IMR-90 (cell line): ENCODE measurements at regions not wholly inside any gene's neighbourhood (a gene's known extent, or its start where the extent isn't known, plus 50 kb on each side); places are given as distances from the start of the nearest gene placed in this dataset.
"Not testable (repeated sequence)": the region's sequence is repeated elsewhere in the genome, so short reads cannot be mapped to it uniquely, and the experiment has no call there.

Experiments used
- ATAC-seq: fragments of 200-7000 bp; cut with Tn5 transposase; 2 replicates; pipeline ENCODE4 v1.9.1; 2020; ENCODE audit warnings: low read depth, mild to moderate bottlenecking, moderate library complexity
- BruUV-seq: library from RNA; stranded (reverse); fragments of 400-500 nt; replicated peaks from 2 replicates; lab custom pipeline; 2021; lab: Mats Ljungman, UMichigan
- CTCF ChIA-PET: fragments of 300-600 bp; formaldehyde crosslinking; extraction: SDS; loops from one replicate; lab custom pipeline; 2021; ENCODE audit warnings: antibody characterized with exemption; lab: Yijun Ruan, JAX
- POLR2A ChIA-PET: fragments of 300-600 bp; sonication (Branson Sonifier 250); formaldehyde crosslinking; loops from one replicate; lab custom pipeline; 2022; ENCODE audit warnings: antibody characterized with exemption; ENCODE audit not compliant: unreplicated experiment; lab: Charles Lee
- DNase-seq: peaks from one replicate; pipeline ENCODE4 v3.0.0; 2013
- H2AFZ ChIP-seq: replicated peaks from 2 replicates; pipeline ENCODE3; 2013; ENCODE audit warnings: low read length, mild to moderate bottlenecking; ENCODE audit not compliant: poor library complexity
- H2AK5ac ChIP-seq: 2 replicates; pipeline ENCODE4 v1.6.1; 2013; ENCODE audit warnings: low read depth, low read length, inconsistent platforms
- H2AK9ac ChIP-seq: replicated peaks from 2 replicates; pipeline ENCODE3; 2013; ENCODE audit warnings: mild to moderate bottlenecking, low read depth, low read length, moderate library complexity; ENCODE audit not compliant: poor library complexity
- H2BK120ac ChIP-seq: 2 replicates; pipeline ENCODE4 v1.6.1; 2013; ENCODE audit warnings: low read depth, low read length, inconsistent platforms
- H2BK15ac ChIP-seq: 3 replicates; pipeline ENCODE4 v1.6.1; 2013; ENCODE audit warnings: low read depth, low read length, inconsistent platforms
- H2BK20ac ChIP-seq: 2 replicates; pipeline ENCODE4 v1.6.1; 2013; ENCODE audit warnings: low read depth, mild to moderate bottlenecking, inconsistent platforms, low read length, moderate library complexity
- H2BK5ac ChIP-seq: 2 replicates; pipeline ENCODE4 v1.6.1; 2013; ENCODE audit warnings: mild to moderate bottlenecking, low read depth, low read length, inconsistent platforms; ENCODE audit not compliant: poor library complexity, severe bottlenecking
- H3K14ac ChIP-seq: replicated peaks from 2 replicates; pipeline ENCODE4 v1.6.1; 2013; ENCODE audit warnings: low read depth, low read length, inconsistent platforms
- H3K18ac ChIP-seq: 2 replicates; pipeline ENCODE4 v1.6.1; 2013; ENCODE audit warnings: low read depth, low read length, control low read depth
- H3K23ac ChIP-seq: 2 replicates; pipeline ENCODE4 v1.6.1; 2013; ENCODE audit warnings: low read depth, low read length, inconsistent platforms
- H3K27ac ChIP-seq: 2 replicates; pipeline ENCODE4 v1.5.1; 2013; ENCODE audit warnings: mild to moderate bottlenecking, control low read depth, low read length; ENCODE audit not compliant: insufficient read depth
- H3K27me3 ChIP-seq: 2 replicates; pipeline ENCODE4 v1.6.1; 2013; ENCODE audit warnings: low read length; ENCODE audit not compliant: control insufficient read depth, insufficient read depth
- H3K36me3 ChIP-seq: 2 replicates; pipeline ENCODE4 v1.6.1; 2013; ENCODE audit warnings: low read length, mixed read lengths; ENCODE audit not compliant: control insufficient read depth, insufficient read depth
- H3K4ac ChIP-seq: 2 replicates; pipeline ENCODE4 v1.6.1; 2013; ENCODE audit warnings: low read depth, low read length, inconsistent platforms
- H3K4me1 ChIP-seq: 2 replicates; pipeline ENCODE4 v1.6.1; 2013; ENCODE audit warnings: low read length, mixed read lengths; ENCODE audit not compliant: control insufficient read depth, insufficient read depth
- H3K4me2 ChIP-seq: 2 replicates; pipeline ENCODE4 v1.6.1; 2013; ENCODE audit warnings: low read depth, mild to moderate bottlenecking, control low read depth, low read length, moderate library complexity
- H3K4me3 ChIP-seq: 2 replicates; pipeline ENCODE4 v1.5.1; 2013; ENCODE audit warnings: low read depth, mild to moderate bottlenecking, control low read depth, low read length, moderate library complexity; ENCODE audit not compliant: insufficient read depth
- H3K56ac ChIP-seq: 2 replicates; pipeline ENCODE4 v1.6.1; 2013; ENCODE audit warnings: low read length, inconsistent platforms; ENCODE audit not compliant: insufficient read depth; ENCODE audit errors: extremely low read depth
- H3K79me1 ChIP-seq, 2 experiments: 2 replicates each; pipeline ENCODE4 v1.6.1; 2013; ENCODE audit warnings: low read length in 2 of 2, inconsistent platforms in 1 of 2, low read depth in 1 of 2
- H3K9ac ChIP-seq: 2 replicates; pipeline ENCODE4 v1.6.1; 2013; ENCODE audit warnings: low read depth, low read length, control low read depth
- H3K9me1 ChIP-seq: 2 replicates; pipeline ENCODE4 v1.6.1; 2013; ENCODE audit warnings: low read length, inconsistent platforms; ENCODE audit not compliant: insufficient read depth
- H3K9me3 ChIP-seq: 2 replicates; pipeline ENCODE4 v1.6.1; 2013; ENCODE audit warnings: low read length; ENCODE audit not compliant: control insufficient read depth, insufficient read depth
- H4K20me1 ChIP-seq: 2 replicates; pipeline ENCODE4 v1.6.1; 2013; ENCODE audit warnings: low read length, inconsistent platforms; ENCODE audit not compliant: insufficient read depth
- H4K5ac ChIP-seq: 2 replicates; pipeline ENCODE4 v1.6.1; 2013; ENCODE audit warnings: mild to moderate bottlenecking, low read depth, low read length, control low read depth
- H4K8ac ChIP-seq, 2 experiments: 2 replicates each; pipeline ENCODE4 v1.6.1; 2013; ENCODE audit warnings: low read depth in 2 of 2, low read length in 2 of 2, control low read depth in 1 of 2, inconsistent platforms in 1 of 2
- H4K91ac ChIP-seq: 2 replicates; pipeline ENCODE4 v1.6.1; 2013; ENCODE audit warnings: low read depth, low read length, inconsistent platforms; ENCODE audit not compliant: insufficient read depth
- BHLHE40 ChIP-seq: fragments of 150-350 bp; IDR thresholded peaks from 2 replicates; pipeline ENCODE4 v1.6.1; 2016; ENCODE audit warnings: mild to moderate bottlenecking, low read depth, low read length
- FOS ChIP-seq: fragments of 150-350 bp; IDR thresholded peaks from 2 replicates; pipeline ENCODE4 v1.6.1; 2016; ENCODE audit warnings: low read depth, low read length
- NFE2L2 ChIP-seq: fragments of 150-350 bp; IDR thresholded peaks from 2 replicates; pipeline ENCODE4 v1.6.1; 2016; ENCODE audit warnings: low read depth, mild to moderate bottlenecking, low read length
- RAD21 ChIP-seq: IDR thresholded peaks from 2 replicates; pipeline ENCODE4 v1.6.1; 2012; ENCODE audit warnings: low read length, improper control_type of control experiment
- RFX5 ChIP-seq: IDR thresholded peaks from 2 replicates; pipeline ENCODE4 v1.8.0; 2012; ENCODE audit warnings: low read depth, mild to moderate bottlenecking, low read length, moderate library complexity
- WGBS, 2 experiments: methylation state at CpG; one replicate each; pipeline versions ENCODE4 v1.1.5 to v1.1.7; 2013; ENCODE audit warnings: missing lambda C conversion rate in 2 of 2; ENCODE audit not compliant: insufficient read length in 1 of 2; ENCODE audit errors: extremely low coverage in 2 of 2; 5-methylcytosine and 5-hydroxymethylcytosine counted together
- dilution Hi-C: fragments of 300-500 bp; cut with HindIII; formaldehyde crosslinking; loops from one replicate; pipeline ENCODE4 v1.14.3; 2018; ENCODE audit warnings: low sequenced_read_pairs; ENCODE audit not compliant: unreplicated experiment
- in situ Hi-C: fragments of 300-500 bp; cut with MboI; formaldehyde crosslinking; loops from 3 replicates; pipeline ENCODE4 v1.14.3; 2019; ENCODE audit warnings: low sequenced_read_pairs, inconsistent platforms, mixed read lengths
- intact Hi-C: fragments of 100-400 bp; cut with micrococcal nuclease; formaldehyde crosslinking; loops from 2 replicates; pipeline ENCODE4 v1.10.0; 2022

DNA sequence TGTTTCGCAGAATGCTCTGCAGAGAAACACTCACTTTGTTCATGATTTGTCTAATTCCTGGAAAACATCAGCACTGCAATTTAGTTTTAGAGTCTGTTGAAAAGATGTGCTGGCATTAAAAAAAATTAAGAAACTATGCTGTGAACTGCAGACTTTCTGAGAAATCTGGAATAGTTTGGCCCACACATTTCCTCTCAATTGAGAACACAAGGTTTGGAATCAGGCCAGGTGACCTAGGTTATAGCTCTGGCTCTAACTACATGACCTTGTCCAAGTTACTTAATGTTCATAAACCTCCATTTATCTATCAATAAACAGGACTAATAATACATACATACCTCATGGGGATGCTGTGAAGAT, 61.4 kb upstream of the ENPEP start:
- Histone ChIP-seq H3K4ac (no peak overlapping the region), H3K18ac (no peak overlapping the region), H2BK15ac (no peak overlapping the region), H3K79me1 (no peaks in the 10 kb centered on the region), H4K8ac (no peak overlapping the region), H3K4me1 (no peaks in the 10 kb centered on the region), H2BK20ac (no peak overlapping the region), H2AK9ac (no peak overlapping the region), H3K36me3 (no peaks in the 10 kb centered on the region), H4K5ac (no peak overlapping the region), H2BK5ac (no peak overlapping the region), H3K4me2 (no peak overlapping the region), H3K23ac (no peak overlapping the region), H3K27me3 (no peaks in the 10 kb centered on the region), H3K9me1 (no peaks in the 10 kb centered on the region), H2AK5ac (no peak overlapping the region), H2BK120ac (no peak overlapping the region), H3K9ac (no peak overlapping the region), H2AFZ (no peak overlapping the region), H3K14ac (no peak overlapping the region), H3K56ac (no peak overlapping the region), H3K4me3 (no peak overlapping the region), H3K9me3 (no peaks in the 10 kb centered on the region), H4K20me1 (no peaks in the 10 kb centered on the region), H3K27ac (no peak overlapping the region), H4K91ac (no peak overlapping the region)
- dilution Hi-C loops (no loop called here), in situ Hi-C loops (no loop called here), intact Hi-C loops (no loop called here)
- no peak for ATAC-seq
- ChIA-PET CTCF (no interaction called here), POLR2A (no interaction called here)
- no TSS peak for BruUV-seq
- DNase-seq: no peak
- WGBS, 2 experiments: no CpG with 5 or more reads among the region's 1 CpG
- TF ChIP-seq NFE2L2 (no peak), RAD21 (no peak), BHLHE40 (no peak), FOS (no peak), RFX5 (no peak)

DNA sequence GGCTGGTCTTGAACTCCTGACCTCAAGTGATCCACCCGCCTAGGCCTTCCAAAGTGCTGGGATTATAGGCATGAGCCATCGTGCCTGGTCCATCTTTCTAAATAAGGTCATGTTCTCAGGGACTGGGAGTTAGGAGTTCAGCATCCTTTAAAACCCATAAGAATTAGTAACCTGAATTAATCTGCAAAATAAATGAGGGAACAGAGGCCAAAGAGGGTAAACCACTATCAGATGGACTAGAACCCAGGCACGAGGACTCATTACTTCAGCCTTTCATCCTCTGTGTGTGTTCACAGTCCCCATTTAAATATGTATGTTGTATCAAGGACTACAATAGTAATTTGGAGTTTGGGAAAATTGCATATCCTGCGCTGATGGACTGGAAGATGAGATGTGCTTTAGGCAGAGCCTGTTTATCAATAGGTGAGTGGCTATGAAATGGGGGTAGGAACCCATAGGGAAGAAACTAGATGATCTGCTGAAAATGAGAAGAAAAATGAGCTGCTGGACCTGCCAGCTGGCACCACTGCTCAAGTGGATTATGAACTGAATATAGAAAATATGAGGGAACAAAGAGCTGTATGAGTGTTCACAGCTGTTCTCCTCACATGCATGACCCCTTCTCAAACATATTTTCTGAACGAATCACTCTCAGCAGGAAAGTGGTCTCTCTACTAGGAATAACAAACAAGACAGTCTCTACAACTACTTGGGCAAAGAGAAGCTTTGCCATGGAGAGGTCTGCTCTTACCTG, 62.0 kb upstream of the ENPEP start:
- H4K91ac ChIP-seq, H3K4ac ChIP-seq, H2BK20ac ChIP-seq, intact Hi-C loops, H2AK9ac ChIP-seq, H3K79me1 ChIP-seq, H3K56ac ChIP-seq, H2BK120ac ChIP-seq, H4K5ac ChIP-seq, H3K4me1 ChIP-seq, H3K9ac ChIP-seq, in situ Hi-C loops, H3K23ac ChIP-seq, H3K18ac ChIP-seq, CTCF ChIA-PET, BruUV-seq, H3K4me2 ChIP-seq, H3K14ac ChIP-seq, H2BK15ac ChIP-seq, dilution Hi-C loops, H2AFZ ChIP-seq, POLR2A ChIA-PET, H2BK5ac ChIP-seq, H3K9me3 ChIP-seq, ATAC-seq, H3K27me3 ChIP-seq, H4K8ac ChIP-seq, H3K36me3 ChIP-seq, H3K27ac ChIP-seq, H3K9me1 ChIP-seq, DNase-seq, H2AK5ac ChIP-seq, H4K20me1 ChIP-seq, H3K4me3 ChIP-seq: not testable (repeated sequence)
- 0% methylated on average over 1 of the region's 5 CpGs; no CpG with 5 or more reads in 1 of the 2 experiments for WGBS, 2 experiments
